DND-41 (cell line): ENCODE measurements at regions not wholly inside any gene's neighbourhood (a gene's known extent, or its start where the extent isn't known, plus 50 kb on each side); places are given as distances from the start of the nearest gene placed in this dataset.

Source experiments
- ATAC-seq: fragments of 200-7000 bp; cut with Tn5 transposase; 3 replicates; pipeline ENCODE4 v1.9.1; 2021; ENCODE audit warnings: low read depth; ENCODE audit not compliant: insufficient read depth
- DNase-seq: peaks from one replicate; pipeline ENCODE4 v3.0.0-alpha.2; 2020
- H2AFZ ChIP-seq: 2 replicates; pipeline ENCODE4 v1.6.0; 2012; ENCODE audit warnings: low read depth, low read length
- H3K27ac ChIP-seq: 2 replicates; pipeline ENCODE4 v1.5.1; 2012; ENCODE audit warnings: low read length, inconsistent platforms
- H3K27me3 ChIP-seq: fragments of 200-600 bp; sonication (generic); 2 replicates; pipeline ENCODE4 v1.6.0; 2012; ENCODE audit warnings: low read length, mild to moderate bottlenecking, inconsistent platforms; ENCODE audit not compliant: insufficient read depth, poor library complexity
- H3K36me3 ChIP-seq: 2 replicates; pipeline ENCODE4 v1.5.1; 2012; ENCODE audit warnings: low read length, inconsistent platforms; ENCODE audit not compliant: insufficient read depth
- H3K4me1 ChIP-seq: 2 replicates; pipeline ENCODE4 v1.5.1; 2012; ENCODE audit warnings: mild to moderate bottlenecking, low read length; ENCODE audit not compliant: insufficient read depth
- H3K4me2 ChIP-seq: 2 replicates; pipeline ENCODE4 v1.6.0; 2012; ENCODE audit warnings: mild to moderate bottlenecking, moderate library complexity, low read length, inconsistent platforms; ENCODE audit not compliant: insufficient read depth
- H3K4me3 ChIP-seq, 2 experiments: fragments of 200-600 bp in 1 of 2; shearing (Covaris generic) in 1 of 2; 2 replicates each; pipeline ENCODE4 v1.5.1; 2012 to 2016; ENCODE audit warnings: inconsistent platforms in 2 of 2, low read length in 2 of 2, mild to moderate bottlenecking in 2 of 2, low read depth in 1 of 2, moderate library complexity in 1 of 2
- H3K79me2 ChIP-seq: 2 replicates; pipeline ENCODE4 v1.6.0; 2012; ENCODE audit warnings: low read length, inconsistent platforms; ENCODE audit not compliant: insufficient read depth
- H3K9ac ChIP-seq: 2 replicates; pipeline ENCODE4 v1.6.0; 2012; ENCODE audit warnings: low read depth, mild to moderate bottlenecking, inconsistent platforms, low read length, moderate library complexity
- H3K9me3 ChIP-seq: 2 replicates; pipeline ENCODE4 v1.5.1; 2012; ENCODE audit warnings: low read length, moderate library complexity, mild to moderate bottlenecking, inconsistent platforms; ENCODE audit not compliant: insufficient read depth, severe bottlenecking
- H4K20me1 ChIP-seq: 2 replicates; pipeline ENCODE4 v1.6.0; 2012; ENCODE audit warnings: low read length; ENCODE audit not compliant: insufficient read depth
- CTCF ChIP-seq: IDR thresholded peaks from 2 replicates; pipeline ENCODE4 v1.5.1; 2012; ENCODE audit warnings: borderline replicate concordance, low read length, moderate library complexity, mild to moderate bottlenecking; ENCODE audit not compliant: poor library complexity, severe bottlenecking; ENCODE audit errors: extremely low read depth
- EZH2 ChIP-seq: IDR thresholded peaks from 3 replicates; pipeline ENCODE4 v1.6.1; 2012; ENCODE audit warnings: borderline replicate concordance, low read depth, mild to moderate bottlenecking, moderate library complexity, low read length, inconsistent platforms; ENCODE audit not compliant: severe bottlenecking

GRCh38 chr20:22504829-22505377, 79.5 kb downstream of the FOXA2 start:
- H3K36me3 ChIP-seq, result no peaks in the 10 kb centered on the region
- no peak overlapping the region for H3K27ac ChIP-seq
- DNase-seq (no peak), ATAC-seq (no peak)
- peaks cover 15% of the 10 kb centered on the region for H3K27me3 ChIP-seq
- no peak overlapping the region for H3K9ac ChIP-seq
- no peak for TF ChIP-seq EZH2
- TF ChIP-seq CTCF, result no peak
- H3K4me1 ChIP-seq, result no peaks in the 10 kb centered on the region
- no peaks in the 10 kb centered on the region for H3K9me3 ChIP-seq
- H4K20me1 ChIP-seq, result no peaks in the 10 kb centered on the region
- H2AFZ ChIP-seq, result no peak overlapping the region
- no peaks in the 10 kb centered on the region for H3K79me2 ChIP-seq
- no peak overlapping the region for H3K4me2 ChIP-seq
- no peak overlapping the region for H3K4me3 ChIP-seq

GRCh38 chr20:22503577-22503976, 80.8 kb downstream of the FOXA2 start:
- DNase-seq, result no peak
- no peaks in the 10 kb centered on the region for H3K9me3 ChIP-seq
- H3K4me2 ChIP-seq, result no peak overlapping the region
- H3K27ac ChIP-seq, result no peak overlapping the region
- H4K20me1 ChIP-seq, result no peaks in the 10 kb centered on the region
- H3K36me3 ChIP-seq, result no peaks in the 10 kb centered on the region
- no peaks in the 10 kb centered on the region for H3K79me2 ChIP-seq
- H3K4me3 ChIP-seq, result no peak overlapping the region
- no peak for ATAC-seq
- no peaks in the 10 kb centered on the region for H3K4me1 ChIP-seq
- H2AFZ ChIP-seq, result no peak overlapping the region
- no peak overlapping the region for H3K9ac ChIP-seq
- TF ChIP-seq CTCF, result no peak
- no peak for TF ChIP-seq EZH2
- H3K27me3 ChIP-seq, result peaks cover 4% of the 10 kb centered on the region

- Histone ChIP-seq H3K36me3 (no peaks in the 10 kb centered on the region), H3K4me2 (no peak overlapping the region), H3K4me1 (no peaks in the 10 kb centered on the region), H2AFZ (no peak overlapping the region), H3K9ac (no peak overlapping the region), H3K9me3 (no peaks in the 10 kb centered on the region), H4K20me1 (no peaks in the 10 kb centered on the region), H3K27me3 (peaks cover 7% of the 10 kb centered on the region), H3K27ac (no peak overlapping the region), H3K79me2 (no peaks in the 10 kb centered on the region), H3K4me3 (no peak overlapping the region)
- DNase-seq (no peak), ATAC-seq (no peak)
- TF ChIP-seq CTCF, result no peak
Measured at GRCh38 chr20:22502731-22503191, 81.6 kb downstream of the FOXA2 start.
